CD4-positive, alpha-beta T cell (primary cell): ENCODE measurements at regions not wholly inside any gene's neighbourhood (a gene's known extent, or its start where the extent isn't known, plus 50 kb on each side); places are given as distances from the start of the nearest gene placed in this dataset.

Experiments
- ATAC-seq: fragments of 200-7000 bp; cut with Tn5 transposase; one replicate; pipeline ENCODE4 v1.10.0; 2022; ENCODE audit warnings: mild to moderate bottlenecking; ENCODE audit not compliant: poor library complexity
- CTCF ChIA-PET: fragments of 350-600 bp; sonication (Branson Sonifier 250); formaldehyde crosslinking; loops from one replicate; lab custom pipeline; 2021; ENCODE audit warnings: antibody characterized with exemption, inconsistent platforms; lab: Charles Lee
- POLR2A ChIA-PET: fragments of 350-600 bp; sonication (Branson Sonifier 250); formaldehyde crosslinking; loops from one replicate; lab custom pipeline; 2021; ENCODE audit warnings: antibody characterized with exemption, inconsistent platforms; lab: Charles Lee
- DNase-seq, 14 experiments: peaks; one replicate each; pipeline ENCODE4 v3.0.0-alpha.2; 2013 to 2020; ENCODE audit warnings: mixed read lengths in 2 of 14
- H3K27ac ChIP-seq, 2 donors: one replicate each; pipeline versions ENCODE4 v1.5.1 to v1.7.0; 2013; ENCODE audit warnings: low read length in 2 of 2, low read depth in 1 of 2, mild to moderate bottlenecking in 1 of 2
- H3K27me3 ChIP-seq, 2 experiments: 1 replicate in 1 of 2; 2 replicates in 1 of 2; pipeline versions ENCODE4 v1.6.1 to v1.7.0; 2013; ENCODE audit warnings: low read length in 2 of 2, control low read depth in 1 of 2, mild to moderate bottlenecking in 1 of 2, moderate library complexity in 1 of 2; ENCODE audit not compliant: insufficient read depth in 2 of 2, control insufficient read depth in 1 of 2
- H3K36me3 ChIP-seq: one replicate; pipeline ENCODE4 v1.6.1; 2013; ENCODE audit warnings: low read length, control low read depth; ENCODE audit not compliant: insufficient read depth
- H3K4me1 ChIP-seq: one replicate; pipeline ENCODE4 v1.6.1; 2013; ENCODE audit warnings: low read length, control low read depth; ENCODE audit not compliant: insufficient read depth
- H3K4me3 ChIP-seq: one replicate; pipeline ENCODE4 v1.5.1; 2013; ENCODE audit warnings: mild to moderate bottlenecking, low read length, moderate library complexity
- H3K9me3 ChIP-seq, 2 experiments: 1 replicate in 1 of 2; 2 replicates in 1 of 2; pipeline versions ENCODE4 v1.6.1 to v1.7.0; 2013; ENCODE audit warnings: low read length in 2 of 2, mild to moderate bottlenecking in 2 of 2, control low read depth in 1 of 2, moderate library complexity in 1 of 2; ENCODE audit not compliant: control insufficient read depth in 1 of 2, insufficient read depth in 1 of 2
- H3K27ac Mint-ChIP-seq: one replicate; pipeline ENCODE4 v1.8.0; 2020; ENCODE audit warnings: mixed read lengths
- H3K27me3 Mint-ChIP-seq: one replicate; pipeline ENCODE4 v1.8.0; 2021; ENCODE audit warnings: mixed read lengths
- H3K36me3 Mint-ChIP-seq: one replicate; pipeline ENCODE4 v1.8.0; 2021; ENCODE audit warnings: low read depth, mixed read lengths
- H3K4me1 Mint-ChIP-seq: one replicate; pipeline ENCODE4 v1.8.0; 2021; ENCODE audit warnings: low read depth, mixed read lengths
- H3K4me3 Mint-ChIP-seq: one replicate; pipeline ENCODE4 v1.8.0; 2020; ENCODE audit warnings: mild to moderate bottlenecking, mixed read lengths
- H3K9me3 Mint-ChIP-seq: one replicate; pipeline ENCODE4 v1.8.0; 2020; ENCODE audit warnings: mixed read lengths
- CTCF ChIP-seq: fragments of 200-600 bp; IDR thresholded peaks from one replicate; pipeline ENCODE4 v1.8.0; 2022; ENCODE audit warnings: antibody characterized with exemption, mild to moderate bottlenecking
- intact Hi-C, 2 experiments: fragments of 100-400 bp; cut with DNase I in 1 of 2; cut with micrococcal nuclease in 1 of 2; formaldehyde crosslinking; loops; one replicate each; pipeline versions ENCODE4 v1.15.1 to v1.9.0; 2023 to 2025; cut with DNase I, micrococcal nuclease

GRCh38 chr21:15442743-15443469, 286.9 kb upstream of the USP25 start:
- no peaks in the 10 kb centered on the region for H3K27me3 Mint-ChIP-seq
- Histone ChIP-seq H3K4me1 (no peaks in the 10 kb centered on the region), H3K27ac (no peak overlapping the region), H3K9me3 (no peaks in the 10 kb centered on the region), H3K27me3 (no peaks in the 10 kb centered on the region), H3K36me3 (no peaks in the 10 kb centered on the region), H3K4me3 (no peak overlapping the region)
- no peaks in the 10 kb centered on the region for H3K9me3 Mint-ChIP-seq
- TF ChIP-seq CTCF = no peak
- POLR2A ChIA-PET = no interaction called here
- no peaks in the 10 kb centered on the region for H3K36me3 Mint-ChIP-seq
- ATAC-seq = no peak
- no peak overlapping the region for H3K4me3 Mint-ChIP-seq
- no peak for DNase-seq
- CTCF ChIA-PET = no interaction called here
- H3K4me1 Mint-ChIP-seq = peaks cover 9% of the 10 kb centered on the region
- intact Hi-C loops = no loop called here
- H3K27ac Mint-ChIP-seq = no peak overlapping the region

- ChIA-PET POLR2A (no interaction called here), CTCF (no interaction called here)
- Histone ChIP-seq H3K9me3 (no peaks in the 10 kb centered on the region), H3K4me1 (no peaks in the 10 kb centered on the region), H3K4me3 (no peak overlapping the region), H3K27ac (no peak overlapping the region), H3K36me3 (no peaks in the 10 kb centered on the region), H3K27me3 (no peaks in the 10 kb centered on the region)
- H3K27ac Mint-ChIP-seq = no peak overlapping the region
- H3K4me3 Mint-ChIP-seq = no peak overlapping the region
- TF ChIP-seq CTCF = no peak
- no peaks in the 10 kb centered on the region for H3K9me3 Mint-ChIP-seq
- no peak for DNase-seq
- no peaks in the 10 kb centered on the region for H3K36me3 Mint-ChIP-seq
- no peak for ATAC-seq
- intact Hi-C loops = no loop called here
- H3K4me1 Mint-ChIP-seq = peaks cover 9% of the 10 kb centered on the region
- H3K27me3 Mint-ChIP-seq = no peaks in the 10 kb centered on the region
Measured at GRCh38 chr21:15443740-15444117, 286.1 kb upstream of the USP25 start.

- no peaks in the 10 kb centered on the region for H3K27me3 ChIP-seq
- H3K4me1 ChIP-seq = no peaks in the 10 kb centered on the region
- no peaks in the 10 kb centered on the region for H3K36me3 ChIP-seq
- Mint-ChIP-seq H3K27ac (no peak overlapping the region), H3K4me3 (no peak overlapping the region), H3K4me1 (peaks cover 9% of the 10 kb centered on the region), H3K36me3 (no peaks in the 10 kb centered on the region), H3K9me3 (peaks cover 6% of the 10 kb centered on the region), H3K27me3 (no peaks in the 10 kb centered on the region)
- no peak overlapping the region for H3K27ac ChIP-seq
- intact Hi-C loops = no loop called here
- CTCF ChIA-PET = no interaction called here
- no peak for TF ChIP-seq CTCF
- no peak overlapping the region for H3K4me3 ChIP-seq
- no peaks in the 10 kb centered on the region for H3K9me3 ChIP-seq
- DNase-seq (no peak), ATAC-seq (no peak)
- POLR2A ChIA-PET = no interaction called here
Measured at GRCh38 chr21:15444118-15444960, 285.4 kb upstream of the USP25 start.
